IMR-90 (cell line): ENCODE measurements at regions not wholly inside any gene's neighbourhood (a gene's known extent, or its start where the extent isn't known, plus 50 kb on each side); places are given as distances from the start of the nearest gene placed in this dataset.

Experiments
- ATAC-seq: fragments of 200-7000 bp; cut with Tn5 transposase; 2 replicates; pipeline ENCODE4 v1.9.1; 2020; ENCODE audit warnings: low read depth, mild to moderate bottlenecking, moderate library complexity
- BruUV-seq: library from RNA; stranded (reverse); fragments of 400-500 nt; replicated peaks from 2 replicates; lab custom pipeline; 2021; lab: Mats Ljungman, UMichigan
- CTCF ChIA-PET: fragments of 300-600 bp; formaldehyde crosslinking; extraction: SDS; loops from one replicate; lab custom pipeline; 2021; ENCODE audit warnings: antibody characterized with exemption; lab: Yijun Ruan, JAX
- POLR2A ChIA-PET: fragments of 300-600 bp; sonication (Branson Sonifier 250); formaldehyde crosslinking; loops from one replicate; lab custom pipeline; 2022; ENCODE audit warnings: antibody characterized with exemption; ENCODE audit not compliant: unreplicated experiment; lab: Charles Lee
- DNase-seq: peaks from one replicate; pipeline ENCODE4 v3.0.0; 2013
- H2AFZ ChIP-seq: replicated peaks from 2 replicates; pipeline ENCODE3; 2013; ENCODE audit warnings: low read length, mild to moderate bottlenecking; ENCODE audit not compliant: poor library complexity
- H2AK5ac ChIP-seq: 2 replicates; pipeline ENCODE4 v1.6.1; 2013; ENCODE audit warnings: low read depth, low read length, inconsistent platforms
- H2AK9ac ChIP-seq: replicated peaks from 2 replicates; pipeline ENCODE3; 2013; ENCODE audit warnings: mild to moderate bottlenecking, low read depth, low read length, moderate library complexity; ENCODE audit not compliant: poor library complexity
- H2BK120ac ChIP-seq: 2 replicates; pipeline ENCODE4 v1.6.1; 2013; ENCODE audit warnings: low read depth, low read length, inconsistent platforms
- H2BK15ac ChIP-seq: 3 replicates; pipeline ENCODE4 v1.6.1; 2013; ENCODE audit warnings: low read depth, low read length, inconsistent platforms
- H2BK20ac ChIP-seq: 2 replicates; pipeline ENCODE4 v1.6.1; 2013; ENCODE audit warnings: low read depth, mild to moderate bottlenecking, inconsistent platforms, low read length, moderate library complexity
- H2BK5ac ChIP-seq: 2 replicates; pipeline ENCODE4 v1.6.1; 2013; ENCODE audit warnings: mild to moderate bottlenecking, low read depth, low read length, inconsistent platforms; ENCODE audit not compliant: poor library complexity, severe bottlenecking
- H3K14ac ChIP-seq: replicated peaks from 2 replicates; pipeline ENCODE4 v1.6.1; 2013; ENCODE audit warnings: low read depth, low read length, inconsistent platforms
- H3K18ac ChIP-seq: 2 replicates; pipeline ENCODE4 v1.6.1; 2013; ENCODE audit warnings: low read depth, low read length, control low read depth
- H3K23ac ChIP-seq: 2 replicates; pipeline ENCODE4 v1.6.1; 2013; ENCODE audit warnings: low read depth, low read length, inconsistent platforms
- H3K27ac ChIP-seq: 2 replicates; pipeline ENCODE4 v1.5.1; 2013; ENCODE audit warnings: mild to moderate bottlenecking, control low read depth, low read length; ENCODE audit not compliant: insufficient read depth
- H3K27me3 ChIP-seq: 2 replicates; pipeline ENCODE4 v1.6.1; 2013; ENCODE audit warnings: low read length; ENCODE audit not compliant: control insufficient read depth, insufficient read depth
- H3K36me3 ChIP-seq: 2 replicates; pipeline ENCODE4 v1.6.1; 2013; ENCODE audit warnings: low read length, mixed read lengths; ENCODE audit not compliant: control insufficient read depth, insufficient read depth
- H3K4ac ChIP-seq: 2 replicates; pipeline ENCODE4 v1.6.1; 2013; ENCODE audit warnings: low read depth, low read length, inconsistent platforms
- H3K4me1 ChIP-seq: 2 replicates; pipeline ENCODE4 v1.6.1; 2013; ENCODE audit warnings: low read length, mixed read lengths; ENCODE audit not compliant: control insufficient read depth, insufficient read depth
- H3K4me2 ChIP-seq: 2 replicates; pipeline ENCODE4 v1.6.1; 2013; ENCODE audit warnings: low read depth, mild to moderate bottlenecking, control low read depth, low read length, moderate library complexity
- H3K4me3 ChIP-seq: 2 replicates; pipeline ENCODE4 v1.5.1; 2013; ENCODE audit warnings: low read depth, mild to moderate bottlenecking, control low read depth, low read length, moderate library complexity; ENCODE audit not compliant: insufficient read depth
- H3K56ac ChIP-seq: 2 replicates; pipeline ENCODE4 v1.6.1; 2013; ENCODE audit warnings: low read length, inconsistent platforms; ENCODE audit not compliant: insufficient read depth; ENCODE audit errors: extremely low read depth
- H3K79me1 ChIP-seq, 2 experiments: 2 replicates each; pipeline ENCODE4 v1.6.1; 2013; ENCODE audit warnings: low read length in 2 of 2, inconsistent platforms in 1 of 2, low read depth in 1 of 2
- H3K9ac ChIP-seq: 2 replicates; pipeline ENCODE4 v1.6.1; 2013; ENCODE audit warnings: low read depth, low read length, control low read depth
- H3K9me1 ChIP-seq: 2 replicates; pipeline ENCODE4 v1.6.1; 2013; ENCODE audit warnings: low read length, inconsistent platforms; ENCODE audit not compliant: insufficient read depth
- H3K9me3 ChIP-seq: 2 replicates; pipeline ENCODE4 v1.6.1; 2013; ENCODE audit warnings: low read length; ENCODE audit not compliant: control insufficient read depth, insufficient read depth
- H4K20me1 ChIP-seq: 2 replicates; pipeline ENCODE4 v1.6.1; 2013; ENCODE audit warnings: low read length, inconsistent platforms; ENCODE audit not compliant: insufficient read depth
- H4K5ac ChIP-seq: 2 replicates; pipeline ENCODE4 v1.6.1; 2013; ENCODE audit warnings: mild to moderate bottlenecking, low read depth, low read length, control low read depth
- H4K8ac ChIP-seq, 2 experiments: 2 replicates each; pipeline ENCODE4 v1.6.1; 2013; ENCODE audit warnings: low read depth in 2 of 2, low read length in 2 of 2, control low read depth in 1 of 2, inconsistent platforms in 1 of 2
- H4K91ac ChIP-seq: 2 replicates; pipeline ENCODE4 v1.6.1; 2013; ENCODE audit warnings: low read depth, low read length, inconsistent platforms; ENCODE audit not compliant: insufficient read depth
- BHLHE40 ChIP-seq: fragments of 150-350 bp; IDR thresholded peaks from 2 replicates; pipeline ENCODE4 v1.6.1; 2016; ENCODE audit warnings: mild to moderate bottlenecking, low read depth, low read length
- CEBPB ChIP-seq: IDR thresholded peaks from 2 replicates; pipeline ENCODE4 v1.6.1; 2012; ENCODE audit warnings: low read depth, low read length, improper control_type of control experiment
- CHD1 ChIP-seq: IDR thresholded peaks from 2 replicates; pipeline ENCODE4 v1.6.1; 2012; ENCODE audit warnings: low read depth, low read length, improper control_type of control experiment
- ELK1 ChIP-seq: fragments of 150-350 bp; IDR thresholded peaks from 2 replicates; pipeline ENCODE4 v1.6.1; 2016; ENCODE audit warnings: low read depth, mild to moderate bottlenecking, low read length, moderate library complexity, borderline replicate concordance
- FOS ChIP-seq: fragments of 150-350 bp; IDR thresholded peaks from 2 replicates; pipeline ENCODE4 v1.6.1; 2016; ENCODE audit warnings: low read depth, low read length
- MAFK ChIP-seq: IDR thresholded peaks from 2 replicates; pipeline ENCODE4 v1.6.1; 2012; ENCODE audit warnings: low read depth, low read length, improper control_type of control experiment
- MAZ ChIP-seq: IDR thresholded peaks from 2 replicates; pipeline ENCODE4 v1.6.1; 2012; ENCODE audit warnings: low read depth, mild to moderate bottlenecking, low read length, improper control_type of control experiment, moderate library complexity, borderline replicate concordance
- MXI1 ChIP-seq: IDR thresholded peaks from 2 replicates; pipeline ENCODE4 v1.6.1; 2012; ENCODE audit warnings: low read depth, mild to moderate bottlenecking, low read length, moderate library complexity, borderline replicate concordance
- NFE2L2 ChIP-seq: fragments of 150-350 bp; IDR thresholded peaks from 2 replicates; pipeline ENCODE4 v1.6.1; 2016; ENCODE audit warnings: low read depth, mild to moderate bottlenecking, low read length
- POLR2A ChIP-seq: IDR thresholded peaks from 2 replicates; pipeline ENCODE4 v1.6.1; 2012; ENCODE audit warnings: mild to moderate bottlenecking, low read depth, low read length
- RAD21 ChIP-seq: IDR thresholded peaks from 2 replicates; pipeline ENCODE4 v1.6.1; 2012; ENCODE audit warnings: low read length, improper control_type of control experiment
- RCOR1 ChIP-seq: IDR thresholded peaks from 2 replicates; pipeline ENCODE4 v1.6.1; 2012; ENCODE audit warnings: mild to moderate bottlenecking, low read length, improper control_type of control experiment; ENCODE audit not compliant: insufficient replicate concordance
- RFX5 ChIP-seq: IDR thresholded peaks from 2 replicates; pipeline ENCODE4 v1.8.0; 2012; ENCODE audit warnings: low read depth, mild to moderate bottlenecking, low read length, moderate library complexity
- SMC3 ChIP-seq: fragments of 150-350 bp; IDR thresholded peaks from 2 replicates; pipeline ENCODE4 v1.6.1; 2016; ENCODE audit warnings: low read depth, mild to moderate bottlenecking, antibody characterized with exemption, low read length, moderate library complexity
- USF2 ChIP-seq: fragments of 150-350 bp; IDR thresholded peaks from 2 replicates; pipeline ENCODE4 v1.6.1; 2017; ENCODE audit warnings: mild to moderate bottlenecking, antibody characterized with exemption, low read length, low read depth
- WGBS, 2 experiments: methylation state at CpG; one replicate each; pipeline versions ENCODE4 v1.1.5 to v1.1.7; 2013; ENCODE audit warnings: missing lambda C conversion rate in 2 of 2; ENCODE audit not compliant: insufficient read length in 1 of 2; ENCODE audit errors: extremely low coverage in 2 of 2; 5-methylcytosine and 5-hydroxymethylcytosine counted together
- dilution Hi-C: fragments of 300-500 bp; cut with HindIII; formaldehyde crosslinking; loops from one replicate; pipeline ENCODE4 v1.14.3; 2018; ENCODE audit warnings: low sequenced_read_pairs; ENCODE audit not compliant: unreplicated experiment
- in situ Hi-C: fragments of 300-500 bp; cut with MboI; formaldehyde crosslinking; loops from 3 replicates; pipeline ENCODE4 v1.14.3; 2019; ENCODE audit warnings: low sequenced_read_pairs, inconsistent platforms, mixed read lengths
- intact Hi-C: fragments of 100-400 bp; cut with micrococcal nuclease; formaldehyde crosslinking; loops from 2 replicates; pipeline ENCODE4 v1.10.0; 2022
- TF ChIP-seq, protein P1 (sequence below): conservative IDR thresholded peaks from 2 replicates; pipeline ENCODE4 v1.5.1; 2012; ENCODE audit warnings: mild to moderate bottlenecking, low read depth, low read length, improper control_type of control experiment

GRCh38 chr2:147003081-147003480, 841.7 kb upstream of the ACVR2A start:
- Histone ChIP-seq H3K4ac (no peak overlapping the region), H2BK5ac (no peak overlapping the region), H3K27me3 (no peaks in the 10 kb centered on the region), H3K4me1 (peaks cover 5% of the 10 kb centered on the region; the same call in 1 of the 2 replicates), H2AK5ac (no peak overlapping the region), H4K91ac (no peak overlapping the region), H3K9ac (no peak overlapping the region), H3K79me1 (no peaks in the 10 kb centered on the region), H2AFZ (no peak overlapping the region), H3K9me3 (peaks cover 3% of the 10 kb centered on the region; the same call in 1 of the 2 replicates), H3K36me3 (no peaks in the 10 kb centered on the region), H2AK9ac (no peak overlapping the region), H3K9me1 (no peaks in the 10 kb centered on the region), H4K5ac (no peak overlapping the region), H3K27ac (no peak overlapping the region), H4K20me1 (no peaks in the 10 kb centered on the region), H3K14ac (no peak overlapping the region), H3K4me3 (no peak overlapping the region), H2BK120ac (no peak overlapping the region), H4K8ac (no peak overlapping the region), H3K4me2 (no peak overlapping the region), H2BK15ac (no peak overlapping the region), H2BK20ac (no peak overlapping the region), H3K23ac (no peak overlapping the region), H3K56ac (no peak overlapping the region), H3K18ac (no peak overlapping the region)
- ATAC-seq: no peak
- no TSS peak for BruUV-seq
- TF ChIP-seq RAD21 (no peak), CHD1 (no peak), MAFK (no peak), BHLHE40 (no peak), CEBPB (no peak), POLR2A (no peak), MAZ (no peak), SMC3 (no peak), RFX5 (no peak), USF2 (no peak), ELK1 (no peak), RCOR1 (no peak), FOS (no peak), MXI1 (no peak), NFE2L2 (no peak)
- TF ChIP-seq, protein P1, sequence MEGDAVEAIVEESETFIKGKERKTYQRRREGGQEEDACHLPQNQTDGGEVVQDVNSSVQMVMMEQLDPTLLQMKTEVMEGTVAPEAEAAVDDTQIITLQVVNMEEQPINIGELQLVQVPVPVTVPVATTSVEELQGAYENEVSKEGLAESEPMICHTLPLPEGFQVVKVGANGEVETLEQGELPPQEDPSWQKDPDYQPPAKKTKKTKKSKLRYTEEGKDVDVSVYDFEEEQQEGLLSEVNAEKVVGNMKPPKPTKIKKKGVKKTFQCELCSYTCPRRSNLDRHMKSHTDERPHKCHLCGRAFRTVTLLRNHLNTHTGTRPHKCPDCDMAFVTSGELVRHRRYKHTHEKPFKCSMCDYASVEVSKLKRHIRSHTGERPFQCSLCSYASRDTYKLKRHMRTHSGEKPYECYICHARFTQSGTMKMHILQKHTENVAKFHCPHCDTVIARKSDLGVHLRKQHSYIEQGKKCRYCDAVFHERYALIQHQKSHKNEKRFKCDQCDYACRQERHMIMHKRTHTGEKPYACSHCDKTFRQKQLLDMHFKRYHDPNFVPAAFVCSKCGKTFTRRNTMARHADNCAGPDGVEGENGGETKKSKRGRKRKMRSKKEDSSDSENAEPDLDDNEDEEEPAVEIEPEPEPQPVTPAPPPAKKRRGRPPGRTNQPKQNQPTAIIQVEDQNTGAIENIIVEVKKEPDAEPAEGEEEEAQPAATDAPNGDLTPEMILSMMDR: no peak
- ChIA-PET CTCF (interaction anchor here (0.9 kb wide), 1 partner anchor 43 kb away, joined by 3 read pairs; no protein-coding TSS in a partner anchor), POLR2A (no interaction called here)
- intact Hi-C loops: no loop called here
- no CpG with 5 or more reads among the region's 2 CpGs for WGBS, 2 experiments
- dilution Hi-C loops: no loop called here
- in situ Hi-C loops: no loop called here
- DNase-seq: no peak
